T-helper 1 cell treated with Interleukin-12 subunit alpha and Interleukin-12 subunit beta and Interleukin-4 antibody, amounts not matched to agents 30 ng/mL and 1 ng/mL, for 36 hours (primary cell): ENCODE measurements at regions not wholly inside any gene's neighbourhood (a gene's known extent, or its start where the extent isn't known, plus 50 kb on each side); places are given as distances from the start of the nearest gene placed in this dataset.
"Not testable (repeated sequence)": the region's sequence is repeated elsewhere in the genome, so short reads cannot be mapped to it uniquely, and the experiment has no call there.

Source experiments
- intact Hi-C: fragments of 100-400 bp; cut with micrococcal nuclease; formaldehyde crosslinking; loops from one replicate; pipeline ENCODE4 v1.15.1; 2024

DNA sequence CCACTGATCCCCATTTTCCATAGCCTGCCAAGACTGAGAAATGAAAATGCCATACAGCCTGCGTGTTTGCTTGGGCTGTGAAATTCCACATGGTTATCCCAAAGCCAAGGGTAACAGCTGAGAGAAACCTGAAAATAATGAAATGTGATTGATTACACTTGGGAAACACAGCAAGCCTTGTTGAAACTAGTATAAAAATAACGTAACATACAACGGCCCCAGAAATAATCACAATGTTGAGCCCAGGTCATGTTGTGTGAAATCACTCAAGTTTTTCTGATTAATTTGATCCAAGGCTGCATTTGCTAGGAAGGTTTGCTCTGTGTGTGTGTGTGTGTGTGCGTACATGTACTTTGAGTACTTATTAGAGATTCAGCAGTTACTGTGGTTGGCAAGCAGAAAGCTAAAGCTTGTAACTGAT is 269.0 kb downstream of the OXSM start:
- intact Hi-C loops = no loop called here

DNA sequence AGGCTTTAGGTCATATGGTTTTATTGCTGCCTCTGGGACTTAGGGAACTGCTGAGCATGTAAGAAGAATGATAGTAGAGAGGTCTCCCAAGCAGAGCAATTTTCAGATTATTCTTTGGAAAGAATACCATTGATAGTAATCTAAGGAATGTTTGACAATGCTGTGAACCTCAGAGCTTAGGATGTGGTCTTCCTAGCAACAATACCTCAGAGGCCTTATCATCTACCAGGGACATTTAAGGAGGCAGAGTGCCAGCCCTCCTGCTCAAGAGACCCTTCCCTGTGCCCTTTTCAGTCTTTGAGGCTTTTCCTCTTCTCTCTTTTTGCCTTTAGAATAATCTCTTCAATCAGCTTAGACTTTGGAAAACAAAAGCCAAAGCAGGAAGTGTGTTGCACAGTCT is 272.1 kb downstream of the OXSM start:
- intact Hi-C loops = no loop called here

DNA sequence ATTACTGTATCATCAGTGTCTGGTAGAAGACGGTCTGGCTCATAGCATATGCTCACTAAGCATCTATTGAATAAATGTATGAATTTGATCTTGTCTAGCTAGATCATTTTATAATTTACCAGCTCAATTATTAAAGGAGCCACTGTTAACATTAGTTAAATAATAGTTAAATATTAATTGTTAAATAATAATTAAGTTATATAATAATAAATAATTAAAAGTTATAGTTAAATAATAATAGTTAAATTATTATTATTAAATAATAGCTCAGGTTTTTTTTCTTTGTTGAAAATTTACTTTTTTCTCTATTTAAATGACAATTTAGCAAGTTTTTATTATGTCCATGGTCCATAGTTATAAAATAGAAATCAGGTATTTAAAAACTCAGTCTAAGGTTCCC is 274.4 kb downstream of the OXSM start:
- intact Hi-C loops = no loop called here

DNA sequence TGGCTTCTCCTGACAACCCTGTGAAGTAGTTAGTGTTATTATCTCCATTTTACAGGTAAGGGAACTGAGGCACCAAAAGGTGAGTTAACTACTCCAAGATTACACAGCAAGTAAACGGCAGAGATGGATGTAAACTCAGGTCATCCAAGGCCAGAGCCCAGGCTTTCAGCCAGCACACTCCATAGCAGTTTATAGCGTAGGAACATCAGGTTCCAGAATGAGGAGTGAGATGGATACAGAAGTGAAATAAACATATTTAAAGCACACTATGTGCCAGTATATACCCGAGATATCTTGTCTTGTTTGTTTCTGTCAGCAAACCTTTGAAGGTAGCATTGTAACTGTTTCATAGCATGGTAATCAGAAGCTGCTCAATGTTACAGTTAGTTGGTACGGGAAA is 279.0 kb downstream of the OXSM start:
- intact Hi-C loops = no loop called here

DNA sequence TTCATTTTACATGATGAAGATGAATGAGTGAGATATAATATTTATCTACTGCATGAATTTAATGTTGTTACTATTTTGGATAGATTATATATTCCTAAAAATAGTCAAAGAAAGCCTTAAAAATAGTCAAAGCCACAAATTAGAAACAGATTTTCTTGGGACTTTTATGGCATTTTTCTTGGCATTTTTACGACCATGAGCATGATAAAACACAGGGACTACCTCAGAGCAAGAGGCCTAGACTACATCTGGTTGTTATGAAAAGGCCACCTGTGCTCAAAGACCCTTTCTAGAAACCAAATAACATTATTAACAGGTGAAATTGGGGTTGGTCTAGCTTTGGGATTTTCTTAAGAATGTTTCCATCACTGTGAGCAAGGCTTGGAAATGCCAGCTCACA is 281.0 kb downstream of the OXSM start:
- intact Hi-C loops = no loop called here

DNA sequence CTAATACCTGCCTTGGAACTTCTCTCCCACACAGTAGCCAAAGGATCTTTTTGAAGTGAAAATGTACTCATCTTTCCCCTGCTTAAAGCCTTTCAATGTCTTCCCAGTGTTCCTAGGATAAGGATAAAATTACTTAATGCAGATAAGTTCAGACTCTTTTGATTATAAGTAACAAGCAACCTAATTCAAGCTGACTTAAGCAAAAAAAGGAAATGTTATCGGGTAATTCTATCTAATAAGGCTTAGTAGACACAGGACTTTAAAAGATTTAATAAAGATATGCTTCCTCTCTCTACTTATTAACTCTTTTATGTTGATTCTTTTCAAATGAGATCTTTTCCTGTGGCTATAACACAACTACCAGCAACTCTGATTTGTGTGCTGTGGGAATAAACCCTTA is 284.2 kb downstream of the OXSM start:
- intact Hi-C loops = no loop called here

DNA sequence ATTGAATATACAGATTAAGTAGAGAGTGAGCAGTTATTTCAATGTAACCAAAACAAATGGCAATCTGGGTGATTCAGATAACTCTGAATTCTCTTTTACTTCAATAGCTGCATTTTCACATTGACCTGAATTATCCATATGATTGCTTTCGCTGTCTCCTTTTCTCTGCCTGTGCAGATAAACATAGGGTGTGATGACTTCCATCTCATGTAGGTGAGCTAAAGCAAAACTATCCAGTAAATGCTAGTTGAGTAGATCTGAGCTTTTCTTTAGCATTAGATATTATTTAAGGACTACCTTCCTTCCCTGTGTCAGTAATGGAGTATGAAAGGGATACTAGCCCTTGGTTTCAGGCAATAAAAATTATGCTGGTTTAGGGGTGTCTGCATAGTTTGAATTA is 288.6 kb downstream of the OXSM start:
- intact Hi-C loops = no loop called here

DNA sequence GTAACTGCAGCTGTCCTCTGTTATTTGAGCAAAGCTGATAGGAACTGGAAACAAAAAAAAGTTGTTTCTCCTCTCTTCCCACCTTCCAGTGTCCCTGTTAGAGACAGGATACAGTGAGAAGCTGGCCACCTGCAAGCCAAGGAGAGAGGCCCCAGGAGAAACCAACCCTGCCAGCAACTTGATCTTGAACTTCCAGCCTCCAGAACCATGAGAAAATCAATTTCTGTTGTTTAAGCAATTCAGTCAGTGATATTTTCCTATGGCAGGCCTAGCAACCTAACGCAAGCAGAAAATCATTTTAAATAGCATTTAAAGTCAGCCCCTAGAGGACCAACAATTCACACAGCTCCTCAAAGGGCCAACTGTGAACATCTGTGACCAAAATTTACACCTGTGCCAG is 291.3 kb downstream of the OXSM start:
- intact Hi-C loops = no loop called here

DNA sequence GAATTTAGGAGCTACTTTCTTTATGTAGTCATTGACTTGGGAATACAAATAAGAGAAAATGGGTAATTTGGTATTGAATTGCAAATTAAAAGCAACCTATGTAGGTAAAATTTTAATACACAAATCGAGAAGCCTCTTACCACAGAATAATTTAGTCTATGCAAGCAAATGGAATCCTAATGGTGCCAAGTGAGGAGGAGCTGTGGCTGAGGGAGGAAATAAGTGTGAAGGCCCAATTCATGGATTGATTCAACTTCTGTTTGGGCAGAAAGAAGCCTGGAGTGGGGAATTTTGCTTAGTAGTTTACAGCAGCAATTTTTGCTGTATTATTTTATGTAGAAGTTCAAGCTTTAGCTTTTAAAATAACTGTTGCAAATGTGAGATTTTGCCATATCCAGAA is 291.9 kb downstream of the OXSM start:
- intact Hi-C loops = no loop called here

DNA sequence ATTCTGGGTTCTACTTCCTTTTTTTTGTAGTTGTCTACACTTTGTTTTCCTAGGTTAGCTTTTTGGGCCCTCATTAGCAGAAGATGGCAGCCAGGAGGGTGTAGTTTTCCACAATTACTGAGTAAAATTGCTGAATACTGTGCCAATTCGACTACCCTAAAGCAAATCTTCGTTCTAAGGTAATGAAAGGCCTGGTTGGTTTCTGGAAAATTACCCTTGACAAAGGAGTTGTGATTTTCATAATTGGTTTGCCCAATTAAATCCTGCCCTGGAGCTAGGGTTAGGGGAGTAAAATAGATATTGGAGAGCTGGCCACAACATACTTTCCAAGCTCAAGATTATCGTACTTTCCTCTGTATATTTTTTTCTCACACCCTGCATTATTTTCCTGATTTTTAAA is 293.0 kb downstream of the OXSM start:
- intact Hi-C loops = no loop called here

DNA sequence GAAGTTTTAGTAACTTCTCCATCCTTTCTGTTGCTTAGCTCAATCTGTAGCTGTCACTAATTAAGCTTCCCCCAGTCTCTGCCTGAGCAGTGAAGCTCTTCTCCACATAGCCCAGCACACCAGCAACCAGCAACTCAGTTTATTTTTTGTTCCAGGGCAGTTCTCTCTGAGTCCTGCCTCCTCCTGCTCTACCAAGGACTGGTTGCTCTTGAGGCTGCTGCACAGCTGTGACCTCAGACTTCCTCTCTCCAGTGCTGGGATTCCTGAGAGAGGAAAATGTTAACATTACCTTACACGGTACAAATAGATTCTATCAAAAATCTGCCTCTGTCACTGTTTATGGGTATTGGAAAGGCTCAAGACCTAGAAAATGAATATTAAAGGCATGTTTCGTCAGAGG is 294.7 kb downstream of the OXSM start:
- intact Hi-C loops = no loop called here

DNA sequence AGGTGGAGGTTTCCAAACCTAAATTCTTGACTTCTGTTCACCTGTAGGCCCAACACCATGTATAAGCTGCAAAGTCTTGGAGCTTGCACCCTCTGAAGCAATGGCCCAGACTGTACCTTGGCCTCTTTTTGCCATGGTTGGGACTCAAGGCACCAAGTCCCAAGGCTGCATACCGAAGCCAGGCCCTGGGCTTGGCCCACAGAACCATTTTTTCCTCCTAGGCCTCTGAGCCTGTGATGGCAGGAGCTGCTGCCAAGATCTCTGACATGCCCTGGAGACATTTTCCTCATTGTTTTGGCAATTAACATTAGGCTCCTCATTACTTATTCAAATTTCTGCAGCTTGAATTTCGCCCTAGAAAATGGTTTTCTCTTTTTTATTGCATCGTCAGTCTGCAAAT is 297.9 kb downstream of the OXSM start:
- intact Hi-C loops = no loop called here

DNA sequence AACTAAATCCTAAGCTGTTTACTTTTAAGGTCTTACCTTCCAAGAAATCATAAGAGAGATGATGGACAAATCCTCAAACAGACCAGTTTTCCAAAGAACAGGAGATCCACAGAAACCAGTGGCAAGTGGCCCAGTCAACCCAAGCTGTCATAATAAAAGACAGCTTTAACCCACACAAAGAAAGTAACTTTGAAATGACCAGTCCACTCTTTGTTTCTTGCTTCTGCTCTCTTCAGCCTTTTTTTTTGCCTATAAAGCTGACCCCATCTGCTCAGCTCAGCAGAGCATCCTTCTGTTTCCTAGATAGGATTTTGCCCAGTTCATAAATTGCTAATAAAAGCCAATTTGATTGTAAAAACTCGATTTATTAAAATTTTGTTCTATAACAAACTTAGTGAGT is 299.4 kb downstream of the OXSM start:
- intact Hi-C loops = no loop called here

DNA sequence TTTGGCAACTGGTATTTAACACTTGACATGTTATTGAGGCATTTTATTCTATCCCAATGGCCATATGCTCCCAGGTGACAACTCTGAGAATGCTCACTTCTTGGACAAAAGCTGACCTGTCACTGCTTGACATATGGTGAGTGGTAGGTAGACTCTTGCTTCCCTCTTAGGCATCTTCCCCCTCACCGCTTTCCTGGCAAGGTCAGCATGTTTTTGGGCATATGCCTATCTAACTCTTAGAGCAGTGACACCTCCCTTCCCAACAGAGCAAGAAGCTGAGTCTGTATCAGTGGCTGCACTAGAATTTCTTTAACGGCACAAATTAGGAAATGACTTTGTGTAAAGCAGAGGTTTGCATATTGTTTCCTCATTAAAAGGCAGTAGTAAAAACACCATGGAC is 300.7 kb downstream of the OXSM start:
- intact Hi-C loops = no loop called here

DNA sequence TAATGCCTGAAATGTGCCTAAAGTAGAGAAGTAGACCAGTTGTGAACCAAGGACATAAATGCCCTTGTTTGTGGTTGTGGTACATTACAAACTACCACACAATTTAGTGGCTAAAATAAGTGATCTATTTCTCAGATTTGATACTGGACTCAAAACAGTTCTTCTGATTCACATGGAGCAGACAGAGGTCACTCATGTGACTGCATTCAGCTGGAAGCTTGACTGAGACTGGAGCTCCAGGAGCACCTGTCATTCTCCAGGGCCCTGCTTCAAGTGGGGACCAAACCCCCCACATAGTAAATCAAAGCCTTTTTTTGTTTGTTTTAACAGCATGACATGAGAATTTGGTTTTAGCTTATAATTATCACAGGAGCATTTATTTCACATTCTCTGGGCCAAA is 301.2 kb downstream of the OXSM start:
- intact Hi-C loops = no loop called here

DNA sequence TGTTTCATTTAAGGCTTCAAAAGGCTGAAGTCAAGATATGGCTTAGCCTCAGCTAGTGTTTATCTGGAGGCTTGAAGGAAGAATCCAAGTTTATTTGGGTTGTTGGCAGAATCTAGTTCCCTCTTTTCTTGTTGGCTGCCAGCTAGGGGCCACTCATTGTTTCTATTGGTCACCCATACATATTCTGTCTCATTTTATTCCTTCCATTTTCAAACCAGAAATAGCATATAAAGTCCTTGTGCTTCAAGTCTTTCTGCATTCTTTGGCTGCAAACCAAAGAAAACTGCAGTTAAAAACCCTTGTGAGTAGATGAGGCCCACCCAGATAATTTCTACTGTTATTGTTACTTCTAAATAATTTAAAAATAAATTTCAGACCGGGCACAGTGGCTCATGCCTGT is 301.7 kb downstream of the OXSM start:
- intact Hi-C loops = no loop called here

DNA sequence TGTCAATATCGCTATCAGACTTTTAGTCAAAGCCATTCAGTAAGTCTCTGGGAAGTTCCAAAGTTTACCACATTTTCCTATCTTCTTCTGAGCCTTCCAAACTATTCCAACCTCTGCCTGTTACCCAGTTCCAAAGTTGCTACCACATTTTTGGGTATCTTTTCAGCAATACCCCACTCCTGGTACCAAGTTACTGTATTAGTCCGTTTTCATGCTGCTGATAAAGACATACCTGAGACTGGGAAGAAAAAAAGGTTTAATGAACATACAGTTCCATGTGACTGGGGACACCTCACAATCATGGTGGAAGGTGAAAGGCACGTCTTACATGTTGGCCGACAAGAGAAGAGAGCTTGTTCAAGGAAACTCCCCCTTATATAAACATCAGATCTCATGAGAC is 307.2 kb downstream of the OXSM start:
- intact Hi-C loops = not testable (repeated sequence)

DNA sequence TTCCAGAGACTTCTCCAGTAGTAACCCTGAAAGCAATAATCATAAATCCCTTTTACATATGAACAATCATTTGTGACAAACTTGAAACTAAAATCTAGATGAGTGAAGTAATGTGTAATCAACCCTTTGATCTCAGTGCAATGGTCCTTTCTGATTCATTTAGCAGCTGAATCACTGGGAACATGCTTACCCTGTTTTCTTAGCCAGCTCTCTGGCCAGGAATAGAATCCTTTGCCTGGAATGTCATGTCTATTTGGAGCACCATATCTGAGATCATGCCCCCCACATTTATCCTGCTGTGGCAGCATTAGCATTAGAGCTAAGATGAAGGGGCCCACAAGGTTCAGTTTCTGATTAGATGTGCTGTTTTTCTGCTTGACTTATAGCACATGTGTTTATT is 309.8 kb downstream of the OXSM start:
- intact Hi-C loops = no loop called here

DNA sequence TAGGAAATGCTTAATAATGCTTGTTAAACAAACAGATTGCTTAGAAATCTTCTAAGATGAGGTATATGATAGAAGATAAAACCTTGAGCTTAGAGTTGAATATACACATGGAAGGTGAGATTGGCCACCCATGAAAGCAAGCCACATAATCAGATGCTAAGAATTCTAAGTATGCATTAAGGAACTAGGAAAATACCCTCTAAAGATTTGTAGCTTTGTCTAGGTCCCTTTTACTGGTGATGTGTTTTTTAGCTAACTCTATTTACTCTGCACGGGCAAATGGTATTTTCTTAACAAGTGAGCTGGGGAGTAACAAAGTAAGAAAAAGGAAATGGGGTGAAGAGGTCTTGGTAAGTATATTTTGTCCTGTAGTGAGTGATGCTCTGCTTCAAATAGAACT is 310.3 kb downstream of the OXSM start:
- intact Hi-C loops = no loop called here

DNA sequence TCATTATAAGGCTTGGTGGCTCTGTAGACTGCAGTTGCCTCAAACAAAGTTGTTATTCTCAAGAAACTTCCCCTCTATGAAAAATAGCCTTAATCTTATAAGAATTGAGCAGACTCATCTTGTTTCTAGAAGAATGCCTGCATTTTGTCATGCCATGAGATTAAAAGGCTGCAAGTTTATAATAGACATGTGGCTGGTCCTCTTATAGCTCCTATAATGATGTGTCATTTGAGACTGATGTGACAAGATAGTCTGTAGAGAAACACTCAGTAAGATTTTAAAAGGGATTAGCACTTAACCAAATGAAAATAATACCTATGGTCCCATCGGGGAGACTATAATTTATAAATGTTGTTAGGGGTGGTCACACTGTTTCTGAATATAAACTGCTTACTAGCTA is 312.5 kb downstream of the OXSM start:
- intact Hi-C loops = no loop called here

DNA sequence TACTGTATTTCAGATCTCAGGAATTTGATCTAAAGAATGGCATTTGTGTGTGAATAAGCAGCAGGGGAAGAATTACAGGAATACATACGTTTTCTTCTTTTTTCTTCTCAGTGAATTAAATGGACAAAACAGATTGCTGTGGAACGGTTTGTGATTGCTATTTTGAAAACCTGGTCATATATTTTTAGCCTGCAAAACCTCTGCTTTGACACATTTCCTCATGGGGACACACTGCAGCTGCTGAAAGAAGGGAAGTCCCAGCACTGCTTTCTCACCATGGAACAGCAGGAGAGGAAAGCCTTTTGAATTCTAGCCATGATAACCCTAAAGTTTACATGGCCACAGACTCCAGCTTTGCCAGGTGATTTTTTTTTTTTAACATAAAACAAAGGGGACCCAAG is 315.0 kb downstream of the OXSM start:
- intact Hi-C loops = loop anchor here (5.0 kb wide), 1 partner anchor 458 kb away; no protein-coding TSS in a partner anchor

DNA sequence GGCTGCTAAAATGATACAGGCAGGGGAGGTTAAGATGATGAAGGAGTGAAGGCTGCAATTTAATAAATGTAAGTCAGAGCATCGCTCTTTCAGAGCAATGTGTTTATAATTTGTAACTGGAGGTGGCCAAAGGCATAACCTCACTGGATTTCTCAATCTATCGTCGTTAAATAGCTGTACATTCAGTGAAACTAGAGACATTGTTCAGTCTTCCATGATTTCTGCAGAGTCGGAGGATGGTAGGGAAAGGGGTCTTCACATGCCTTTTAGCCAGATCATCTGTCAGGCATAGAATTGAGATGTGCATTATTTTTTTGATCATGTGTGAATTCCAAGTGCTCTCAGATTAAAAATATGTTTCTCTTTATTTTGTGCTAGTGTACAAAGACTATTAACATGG is 315.4 kb downstream of the OXSM start:
- intact Hi-C loops = loop anchor here (5.0 kb wide), 1 partner anchor 458 kb away; no protein-coding TSS in a partner anchor

DNA sequence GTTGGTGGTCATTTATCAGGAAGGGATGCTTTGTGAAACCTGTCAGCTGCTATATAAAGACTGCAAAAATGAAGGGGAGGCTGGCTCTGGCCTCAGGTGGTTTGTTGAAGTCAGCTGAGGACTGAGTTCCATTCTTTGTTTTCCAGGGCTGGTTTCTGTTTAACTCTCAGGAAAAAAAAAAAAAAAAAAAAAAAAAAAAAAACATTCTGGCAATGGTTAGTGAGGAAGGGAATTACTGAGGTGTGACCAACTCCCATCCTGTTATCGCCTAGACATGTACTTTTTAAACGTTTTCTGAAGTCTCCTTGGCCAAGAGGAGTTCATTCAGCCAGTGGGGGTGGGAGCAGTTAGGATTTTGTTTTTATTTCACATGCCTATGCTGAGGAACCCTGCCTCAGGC is 316.3 kb downstream of the OXSM start:
- intact Hi-C loops = loop anchor here (5.0 kb wide), 1 partner anchor 459 kb away; no protein-coding TSS in a partner anchor

DNA sequence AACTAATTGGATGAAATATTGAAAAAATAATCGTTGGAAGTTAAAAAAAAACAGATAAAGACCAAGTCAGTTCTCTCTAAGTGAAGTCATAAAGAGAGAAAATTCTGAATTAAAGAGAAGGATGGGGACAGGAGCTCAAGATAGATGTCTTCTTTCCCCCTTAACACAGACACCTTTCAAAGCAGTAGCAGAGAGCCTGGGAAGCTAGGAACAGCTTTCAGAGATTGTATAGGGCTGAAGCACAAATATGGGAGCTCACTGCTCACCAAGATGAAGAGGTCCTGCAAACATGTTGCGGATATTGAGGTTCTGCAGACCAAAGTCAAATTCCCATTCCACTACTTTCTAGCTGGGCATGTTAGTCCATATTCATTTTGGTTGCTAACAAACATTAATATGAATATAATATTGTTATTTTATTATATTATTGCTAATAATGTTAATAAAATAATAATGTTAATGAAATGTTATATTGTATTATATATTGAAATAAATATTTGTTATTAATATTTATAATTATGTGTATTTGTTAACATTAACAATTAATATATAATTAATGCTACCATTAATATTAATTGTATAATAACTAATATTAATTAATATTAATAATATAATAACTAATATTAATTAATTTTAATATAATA is 319.1 kb downstream of the OXSM start:
- intact Hi-C loops = loop anchor here (5.0 kb wide), 1 partner anchor 462 kb away; no protein-coding TSS in a partner anchor
